ENCODE measurements at regions not wholly inside any gene's neighbourhood (a gene's known extent, or its start where the extent isn't known, plus 50 kb on each side); places are given as distances from the start of the nearest gene placed in this dataset.

DNA sequence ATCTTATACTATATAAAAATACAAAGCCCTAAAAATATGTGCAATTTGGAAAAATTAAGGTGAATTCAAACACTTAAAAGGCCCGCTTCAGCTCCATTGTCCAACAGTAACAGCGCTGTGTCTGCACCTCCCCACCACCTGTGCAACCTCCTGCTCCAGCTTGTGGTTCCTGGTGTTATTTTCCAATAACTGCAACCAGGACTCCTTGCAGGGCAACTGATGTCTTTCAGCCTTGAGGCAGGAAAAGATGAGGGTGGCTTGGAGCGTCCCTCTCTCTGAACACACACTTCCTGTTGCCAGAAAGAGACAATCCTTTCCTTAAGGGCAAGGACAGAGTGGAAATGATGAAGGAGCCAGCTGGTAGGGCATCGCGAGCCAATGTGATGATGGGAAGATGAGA lies 336.0 kb downstream of the GLRX3 start:
- peaks cover 7% of the 10 kb centered on the region for H3K9me3 Mint-ChIP-seq
- H3K4me3 Mint-ChIP-seq, result no peak overlapping the region
- H3K4me1 Mint-ChIP-seq, result no peaks in the 10 kb centered on the region
- no peaks in the 10 kb centered on the region for H3K27me3 Mint-ChIP-seq
- DNase-seq, result no peak
- no peaks in the 10 kb centered on the region for H3K36me3 Mint-ChIP-seq
- H3K27ac Mint-ChIP-seq, result no peak overlapping the region

DNA sequence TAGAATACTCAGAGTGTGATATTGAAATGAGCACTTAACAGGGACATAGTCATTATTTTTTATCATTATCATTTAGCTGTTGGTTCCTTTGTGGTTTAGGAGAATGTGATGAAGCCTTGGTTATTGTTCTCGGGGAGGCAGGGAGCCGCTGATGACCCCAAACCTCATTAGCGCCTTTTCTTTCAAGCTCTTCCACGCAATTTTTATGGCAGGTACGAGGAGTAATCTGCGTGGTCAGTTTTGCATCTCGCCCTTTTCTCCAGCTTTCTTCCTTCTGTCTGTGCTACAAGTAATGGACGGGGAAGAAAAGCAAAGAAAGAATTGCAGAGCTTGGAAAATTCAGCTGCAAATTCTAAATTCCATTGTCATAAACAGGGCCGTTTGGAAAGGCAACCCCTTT lies 338.4 kb downstream of the GLRX3 start:
- Mint-ChIP-seq H3K27me3 (no peaks in the 10 kb centered on the region), H3K36me3 (no peaks in the 10 kb centered on the region), H3K9me3 (no peaks in the 10 kb centered on the region), H3K4me1 (no peaks in the 10 kb centered on the region), H3K27ac (no peak overlapping the region), H3K4me3 (no peak overlapping the region)
- no peak for DNase-seq

GRCh38 chr10:130477360-130477759 lies 341.2 kb downstream of the GLRX3 start:
- DNase-seq, result no peak
- Mint-ChIP-seq H3K27ac (no peak overlapping the region), H3K36me3 (no peaks in the 10 kb centered on the region), H3K9me3 (no peaks in the 10 kb centered on the region), H3K4me3 (no peak overlapping the region), H3K27me3 (no peaks in the 10 kb centered on the region), H3K4me1 (no peaks in the 10 kb centered on the region)

- Mint-ChIP-seq H3K4me3 (no peak overlapping the region), H3K27me3 (no peaks in the 10 kb centered on the region), H3K9me3 (no peaks in the 10 kb centered on the region), H3K4me1 (no peaks in the 10 kb centered on the region), H3K27ac (no peak overlapping the region), H3K36me3 (no peaks in the 10 kb centered on the region)
- DNase-seq, result no peak
These were observed 343.0 kb downstream of the GLRX3 start for GRCh38 chr10:130479146-130479545.

- Mint-ChIP-seq H3K36me3 (no peaks in the 10 kb centered on the region), H3K4me3 (no peak overlapping the region), H3K27me3 (no peaks in the 10 kb centered on the region), H3K27ac (no peak overlapping the region), H3K4me1 (no peaks in the 10 kb centered on the region), H3K9me3 (no peaks in the 10 kb centered on the region)
- DNase-seq, result no peak
These were observed 343.7 kb downstream of the GLRX3 start for GRCh38 chr10:130479926-130480325.

- H3K27ac Mint-ChIP-seq, result no peak overlapping the region
- no peaks in the 10 kb centered on the region for H3K9me3 Mint-ChIP-seq
- H3K36me3 Mint-ChIP-seq, result no peaks in the 10 kb centered on the region
- no peak overlapping the region for H3K4me3 Mint-ChIP-seq
- no peaks in the 10 kb centered on the region for H3K4me1 Mint-ChIP-seq
- no peak for DNase-seq
- no peaks in the 10 kb centered on the region for H3K27me3 Mint-ChIP-seq
These were observed 344.3 kb downstream of the GLRX3 start for GRCh38 chr10:130480491-130480890.

DNA sequence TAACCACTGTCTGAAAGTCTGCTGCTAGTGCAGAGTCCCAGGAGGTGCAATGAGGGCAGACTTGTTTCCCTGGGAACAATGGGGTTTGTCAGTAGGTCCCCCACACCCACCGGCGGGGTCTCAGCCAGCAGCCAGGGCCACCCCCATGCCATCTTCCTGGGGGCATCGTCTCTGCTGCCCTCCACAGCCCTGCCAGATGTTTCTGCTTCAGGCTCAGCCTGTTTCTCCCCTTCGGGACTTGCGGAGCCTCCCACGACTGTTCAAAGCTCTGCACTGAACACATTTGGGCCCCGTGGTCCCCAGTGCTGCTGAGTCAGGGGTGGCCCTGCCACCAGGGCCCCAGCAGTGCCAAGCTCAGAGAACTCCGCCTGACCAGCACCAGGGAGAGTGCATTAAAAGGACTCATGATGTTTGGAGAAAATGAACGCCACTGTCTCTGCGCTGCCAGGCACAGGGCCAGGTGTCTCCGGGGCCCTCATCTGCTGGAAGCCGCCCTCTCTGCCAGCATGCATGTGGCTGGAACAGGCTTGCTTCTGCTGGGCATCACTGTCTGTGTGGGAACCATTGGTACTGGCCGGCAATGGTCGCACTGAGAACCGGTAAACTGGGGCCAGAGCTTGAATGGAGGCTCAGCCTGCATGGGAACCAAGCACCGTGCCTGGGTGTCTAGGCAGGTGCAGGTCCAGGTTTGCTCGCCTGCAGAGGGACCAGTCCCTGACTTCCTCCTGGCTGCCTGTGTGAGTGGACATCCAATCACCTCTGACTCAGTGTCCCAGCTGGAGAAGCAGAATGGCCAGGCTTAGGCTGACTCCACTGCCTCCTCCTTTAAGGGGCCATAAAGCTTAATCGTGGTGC lies 345.1 kb downstream of the GLRX3 start:
- no peaks in the 10 kb centered on the region for H3K9me3 Mint-ChIP-seq
- no peaks in the 10 kb centered on the region for H3K36me3 Mint-ChIP-seq
- no peak overlapping the region for H3K27ac Mint-ChIP-seq
- H3K4me3 Mint-ChIP-seq, result no peak overlapping the region
- H3K27me3 Mint-ChIP-seq, result no peaks in the 10 kb centered on the region
- H3K4me1 Mint-ChIP-seq, result no peaks in the 10 kb centered on the region
- DNase-seq, result no peak

DNA sequence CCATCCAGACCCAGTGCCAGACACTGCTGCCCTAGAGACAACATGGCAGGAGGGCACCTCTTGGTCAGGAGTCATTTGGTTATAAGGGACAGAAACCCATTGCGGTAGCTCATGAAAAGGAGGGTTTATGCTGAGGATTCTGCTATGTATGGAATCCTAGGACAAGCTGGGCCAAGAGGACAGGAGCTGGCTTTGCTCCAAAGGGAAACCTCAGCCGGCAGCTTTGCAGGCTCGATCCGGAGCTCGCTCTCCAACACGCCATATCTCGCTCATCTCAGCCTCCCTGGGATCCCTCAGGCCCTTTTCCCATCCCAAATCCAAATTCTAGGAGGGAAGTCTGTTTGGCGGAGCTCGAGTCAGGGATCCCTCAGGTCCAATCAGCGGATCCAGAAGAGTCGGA lies 345.7 kb downstream of the GLRX3 start:
- Mint-ChIP-seq H3K27ac (no peak overlapping the region), H3K9me3 (no peaks in the 10 kb centered on the region), H3K36me3 (no peaks in the 10 kb centered on the region), H3K4me3 (no peak overlapping the region), H3K27me3 (no peaks in the 10 kb centered on the region), H3K4me1 (no peaks in the 10 kb centered on the region)
- DNase-seq, result no peak

GRCh38 chr10:130483691-130484467 lies 347.7 kb downstream of the GLRX3 start:
- Mint-ChIP-seq H3K36me3 (no peaks in the 10 kb centered on the region), H3K9me3 (no peaks in the 10 kb centered on the region), H3K27me3 (no peaks in the 10 kb centered on the region), H3K4me1 (no peaks in the 10 kb centered on the region), H3K4me3 (no peak overlapping the region), H3K27ac (no peak overlapping the region)
- no peak for DNase-seq

GRCh38 chr10:130484468-130485180 lies 348.4 kb downstream of the GLRX3 start:
- no peak for DNase-seq
- Mint-ChIP-seq H3K27ac (no peak overlapping the region), H3K36me3 (no peaks in the 10 kb centered on the region), H3K4me3 (no peak overlapping the region), H3K9me3 (no peaks in the 10 kb centered on the region), H3K27me3 (no peaks in the 10 kb centered on the region), H3K4me1 (no peaks in the 10 kb centered on the region)

DNA sequence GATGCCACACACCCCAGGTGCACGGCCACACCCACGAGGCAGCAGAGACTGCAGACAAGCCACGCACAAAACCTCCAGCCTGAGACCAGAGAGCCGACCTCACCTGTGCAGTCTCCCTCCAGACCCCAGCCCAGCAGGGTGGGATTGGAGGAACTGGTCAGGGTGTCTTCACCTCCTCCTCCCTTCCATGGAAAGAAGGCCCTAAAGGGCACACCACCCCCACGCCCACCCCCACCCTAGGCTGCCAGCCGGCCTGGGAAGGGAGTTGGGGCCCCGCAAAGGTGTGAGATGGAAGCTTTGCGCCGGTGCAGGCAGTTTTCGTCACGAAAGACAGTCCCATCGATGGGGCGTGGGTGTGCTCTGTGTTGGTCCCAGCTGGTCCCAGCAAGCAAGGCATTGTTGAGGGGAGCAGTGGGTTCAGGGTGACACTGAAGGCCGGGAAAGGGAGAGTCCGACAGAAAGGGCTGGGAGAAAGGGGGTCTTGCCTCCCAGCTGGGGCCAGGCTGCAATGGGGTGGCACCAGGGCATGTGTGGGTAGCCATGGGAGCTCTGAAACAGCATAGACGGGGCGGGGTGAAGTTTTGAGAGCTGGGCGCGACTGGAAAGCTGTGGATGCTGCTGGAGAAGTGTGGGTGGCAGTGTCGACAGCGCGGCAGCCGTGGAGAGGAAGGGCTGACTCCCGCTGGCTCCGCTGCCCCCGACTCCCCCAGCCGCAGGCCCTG lies 349.2 kb downstream of the GLRX3 start:
- H3K27ac Mint-ChIP-seq, result no peak overlapping the region
- no peak for DNase-seq
- H3K9me3 Mint-ChIP-seq, result no peaks in the 10 kb centered on the region
- no peaks in the 10 kb centered on the region for H3K4me1 Mint-ChIP-seq
- H3K36me3 Mint-ChIP-seq, result no peaks in the 10 kb centered on the region
- no peak overlapping the region for H3K4me3 Mint-ChIP-seq
- no peaks in the 10 kb centered on the region for H3K27me3 Mint-ChIP-seq

DNA sequence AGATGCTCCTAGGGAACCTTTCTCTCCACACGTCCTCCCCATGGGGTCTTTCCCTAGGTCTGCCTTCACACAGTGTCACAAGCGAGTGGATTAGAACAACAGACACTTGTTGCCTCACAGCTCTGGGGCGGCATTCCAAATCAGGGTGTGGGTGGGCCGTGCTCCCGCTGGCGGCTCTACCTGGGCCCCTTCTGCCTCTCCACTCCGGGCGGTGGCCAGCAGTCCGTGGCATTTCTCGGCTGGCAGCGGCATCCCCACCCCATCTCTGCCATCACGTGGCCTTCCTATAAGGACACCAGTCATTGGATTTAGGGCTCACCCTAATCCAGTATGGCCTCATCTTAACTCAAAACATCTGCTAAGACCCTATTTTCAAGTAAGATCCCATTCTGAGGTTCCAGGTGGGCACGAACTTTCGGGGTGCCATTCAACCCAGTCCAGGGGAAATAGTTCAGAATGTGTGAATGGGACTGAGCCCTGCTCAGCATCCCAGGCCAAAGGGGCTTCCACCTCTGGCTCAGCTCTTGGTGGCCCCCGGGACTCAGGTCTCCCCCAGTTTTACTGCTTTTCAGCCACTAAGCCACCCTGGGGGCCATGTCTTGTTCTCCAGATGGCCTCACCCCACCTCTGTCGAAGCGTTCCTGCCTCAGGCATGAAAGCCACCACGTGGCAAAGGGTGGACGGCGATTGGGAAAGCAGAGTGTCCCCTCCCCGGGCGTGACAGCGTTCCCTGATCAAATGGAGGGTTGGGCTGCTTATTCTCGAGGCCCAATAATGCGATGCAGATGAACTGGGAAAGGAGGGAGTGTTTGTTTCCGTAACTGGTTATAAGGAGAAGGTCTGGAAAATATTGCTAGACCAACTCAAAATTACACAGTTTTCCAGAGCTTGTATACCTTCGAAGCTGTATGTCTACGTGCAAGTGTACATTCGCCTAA lies 350.0 kb downstream of the GLRX3 start:
- no peak overlapping the region for H3K4me3 Mint-ChIP-seq
- no peak for DNase-seq
- no peaks in the 10 kb centered on the region for H3K4me1 Mint-ChIP-seq
- H3K9me3 Mint-ChIP-seq, result no peaks in the 10 kb centered on the region
- no peaks in the 10 kb centered on the region for H3K36me3 Mint-ChIP-seq
- peak overlapping the region; percentile 34 for H3K27ac Mint-ChIP-seq
- H3K27me3 Mint-ChIP-seq, result no peaks in the 10 kb centered on the region

DNA sequence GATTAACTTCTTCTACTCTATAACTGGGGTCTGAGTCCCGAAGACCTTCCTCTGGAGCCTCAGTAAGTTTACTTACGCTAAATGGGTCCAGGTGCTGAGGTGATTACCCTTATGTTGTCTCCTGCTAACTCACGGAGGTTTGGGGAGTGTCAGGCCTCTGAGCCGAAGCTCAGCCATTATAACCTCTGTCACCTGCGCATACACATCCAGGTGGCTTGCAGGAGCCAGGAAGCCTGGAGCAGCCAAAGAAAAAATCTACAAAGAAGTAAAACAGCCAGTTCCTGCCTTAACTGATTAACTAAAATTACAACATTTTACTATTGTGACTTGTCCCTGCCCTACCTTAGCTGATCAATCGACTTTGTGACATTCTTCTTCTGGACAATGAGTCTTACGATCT lies 350.7 kb downstream of the GLRX3 start:
- Mint-ChIP-seq H3K4me3 (no peak overlapping the region), H3K27ac (no peak overlapping the region), H3K27me3 (no peaks in the 10 kb centered on the region), H3K9me3 (no peaks in the 10 kb centered on the region), H3K36me3 (no peaks in the 10 kb centered on the region), H3K4me1 (no peaks in the 10 kb centered on the region)
- DNase-seq, result no peak

GRCh38 chr10:130487566-130487965 lies 351.4 kb downstream of the GLRX3 start:
- no peaks in the 10 kb centered on the region for H3K27me3 Mint-ChIP-seq
- H3K4me1 Mint-ChIP-seq, result no peaks in the 10 kb centered on the region
- no peak overlapping the region for H3K27ac Mint-ChIP-seq
- H3K9me3 Mint-ChIP-seq, result no peaks in the 10 kb centered on the region
- no peaks in the 10 kb centered on the region for H3K36me3 Mint-ChIP-seq
- H3K4me3 Mint-ChIP-seq, result no peak overlapping the region
- no peak for DNase-seq

Measured in activated naive CD8-positive, alpha-beta T cell treated with anti-CD3 and anti-CD28 coated beads for 36 hours (primary cell).